ENCODE measurements at regions not wholly inside any gene's neighbourhood (a gene's known extent, or its start where the extent isn't known, plus 50 kb on each side); places are given as distances from the start of the nearest gene placed in this dataset.

- DNase-seq (ENCODE audit: low read depth in 2 of 2) = no peak
Measured at GRCh38 chr20:22652681-22653588, 68.6 kb upstream of the FOXA2 start.

GRCh38 chr20:22653658-22654642 is 69.6 kb upstream of the FOXA2 start:
- no peak for DNase-seq (ENCODE audit: low read depth in 2 of 2)

- DNase-seq (ENCODE audit: low read depth in 2 of 2) = no peak
Measured at GRCh38 chr20:22663528-22664025, 79.2 kb upstream of the FOXA2 start.

- DNase-seq (ENCODE audit: low read depth in 2 of 2) = no peak
Measured at GRCh38 chr20:22667198-22667597, 82.8 kb upstream of the FOXA2 start.

GRCh38 chr20:22672191-22672590 is 87.8 kb upstream of the FOXA2 start:
- no peak for DNase-seq (ENCODE audit: low read depth in 2 of 2)

GRCh38 chr20:22673467-22673866 is 89.1 kb upstream of the FOXA2 start:
- DNase-seq (ENCODE audit: low read depth in 2 of 2) = no peak

- DNase-seq (ENCODE audit: low read depth in 2 of 2) = no peak
Measured at GRCh38 chr20:22675341-22675740, 91.0 kb upstream of the FOXA2 start.

- DNase-seq (ENCODE audit: low read depth in 2 of 2) = no peak
Measured at GRCh38 chr20:22678678-22679077, 94.3 kb upstream of the FOXA2 start.

- DNase-seq (ENCODE audit: low read depth in 2 of 2) = no peak
Measured at GRCh38 chr20:22679197-22679596, 94.8 kb upstream of the FOXA2 start.

- DNase-seq (ENCODE audit: low read depth in 2 of 2) = no peak
Measured at GRCh38 chr20:22680031-22680740, 95.8 kb upstream of the FOXA2 start.

GRCh38 chr20:22681591-22682248 is 97.3 kb upstream of the FOXA2 start:
- DNase-seq (ENCODE audit: low read depth in 2 of 2) = no peak

GRCh38 chr20:22682381-22682780 is 98.0 kb upstream of the FOXA2 start:
- no peak for DNase-seq (ENCODE audit: low read depth in 2 of 2)

GRCh38 chr20:22684072-22684762 is 99.8 kb upstream of the FOXA2 start:
- peak; percentile 40 to 51 for DNase-seq (ENCODE audit: low read depth in 2 of 2)

- no peak for DNase-seq (ENCODE audit: low read depth in 2 of 2)
Measured at GRCh38 chr20:22684763-22685443, 100.5 kb upstream of the FOXA2 start.

GRCh38 chr20:22686097-22686496 is 101.7 kb upstream of the FOXA2 start:
- DNase-seq (ENCODE audit: low read depth in 2 of 2) = peak; percentile 33 to 40

GRCh38 chr20:22687676-22688349 is 103.4 kb upstream of the FOXA2 start:
- DNase-seq (ENCODE audit: low read depth in 2 of 2) = no peak

GRCh38 chr20:22688485-22688884 is 104.1 kb upstream of the FOXA2 start:
- no peak for DNase-seq (ENCODE audit: low read depth in 2 of 2)

- DNase-seq (ENCODE audit: low read depth in 2 of 2) = no peak
Measured at GRCh38 chr20:22689266-22689665, 104.9 kb upstream of the FOXA2 start.

GRCh38 chr20:22690000-22690399 is 105.6 kb upstream of the FOXA2 start:
- DNase-seq (ENCODE audit: low read depth in 2 of 2) = no peak
